ENCODE measurements at regions not wholly inside any gene's neighbourhood (a gene's known extent, or its start where the extent isn't known, plus 50 kb on each side); places are given as distances from the start of the nearest gene placed in this dataset.

DNA sequence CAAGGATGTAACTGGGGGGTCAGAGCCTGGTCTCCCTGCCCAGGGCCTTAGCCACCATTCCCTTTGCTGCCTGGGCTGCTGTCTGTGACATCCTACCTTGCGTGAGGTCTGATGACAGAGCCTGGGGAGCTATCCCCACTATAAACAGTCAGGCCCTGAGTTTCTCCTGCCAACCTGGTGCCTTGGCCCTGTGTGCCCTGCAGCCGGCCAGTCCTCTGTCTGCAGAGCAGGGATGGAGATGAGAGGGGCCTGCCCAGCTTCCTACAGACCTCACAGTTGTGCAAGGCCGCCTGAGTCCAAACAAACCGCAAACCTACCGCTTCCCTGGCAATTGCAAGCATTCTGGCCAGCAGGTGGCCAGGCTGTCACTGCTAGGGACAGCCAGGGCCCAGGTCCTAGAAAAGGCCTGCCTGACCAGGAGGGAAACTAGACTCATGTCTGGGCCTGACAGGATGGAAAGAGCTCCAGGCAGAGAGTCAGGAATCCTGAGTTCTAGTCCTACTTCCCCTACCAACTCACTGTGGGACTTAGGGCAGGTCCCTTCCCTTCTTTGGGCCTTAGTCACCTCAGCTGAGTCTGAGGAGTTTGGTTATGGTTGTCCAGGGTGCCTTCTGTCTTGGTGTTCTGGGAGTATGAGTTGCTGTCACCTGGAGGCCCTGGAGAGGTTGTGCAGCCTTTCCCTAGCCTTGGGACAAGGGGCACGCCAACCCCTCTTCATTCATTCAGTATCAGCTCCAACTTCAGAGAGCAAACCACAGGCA, 86.2 kb downstream of the VEGFA start:
- Histone ChIP-seq H3K27ac (ENCODE audit: low read depth, low read length) (no peak overlapping the region), H3K79me2 (ENCODE audit: control insufficient read depth, insufficient read depth, low read length, unreplicated experiment) (no peaks in the 10 kb centered on the region), H3K36me3 (ENCODE audit: insufficient read depth, low read length) (no peaks in the 10 kb centered on the region), H2AFZ (ENCODE audit: low read length, unreplicated experiment) (no peak overlapping the region), H3K27me3 (ENCODE audit: insufficient read depth, low read length) (no peaks in the 10 kb centered on the region), H3K4me3 (ENCODE audit: low read depth, low read length) (no peak overlapping the region), H3K4me1 (ENCODE audit: control insufficient read depth, insufficient read depth, low read length, unreplicated experiment) (peaks cover 5% of the 10 kb centered on the region)

DNA sequence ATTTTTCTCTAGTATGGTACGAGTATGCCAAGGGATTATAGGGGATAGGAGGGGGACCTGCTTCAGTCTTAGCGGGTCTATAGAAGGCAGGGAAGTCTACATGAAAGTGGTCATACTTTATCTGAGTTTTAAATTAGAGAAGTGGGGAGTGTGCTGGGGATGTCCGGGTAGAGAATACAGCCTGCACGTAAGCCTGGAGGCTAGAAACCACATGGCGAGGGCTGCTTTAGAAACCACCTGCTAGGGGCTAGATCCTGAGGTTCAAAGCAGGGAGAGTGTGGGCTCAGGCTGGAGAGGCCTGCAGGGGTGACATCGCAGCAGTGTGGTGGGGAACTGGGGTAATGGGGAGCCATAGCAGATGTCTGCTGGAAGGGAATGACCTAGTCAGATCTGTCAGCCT, 85.2 kb downstream of the VEGFA start:
- no peaks in the 10 kb centered on the region for H3K79me2 ChIP-seq (ENCODE audit: control insufficient read depth, insufficient read depth, low read length, unreplicated experiment)
- no peaks in the 10 kb centered on the region for H3K36me3 ChIP-seq (ENCODE audit: insufficient read depth, low read length)
- H2AFZ ChIP-seq (ENCODE audit: low read length, unreplicated experiment): no peak overlapping the region
- H3K4me1 ChIP-seq (ENCODE audit: control insufficient read depth, insufficient read depth, low read length, unreplicated experiment): peaks cover 12% of the 10 kb centered on the region
- H3K27ac ChIP-seq (ENCODE audit: low read depth, low read length): no peak overlapping the region
- no peak overlapping the region for H3K4me3 ChIP-seq (ENCODE audit: low read depth, low read length)
- no peaks in the 10 kb centered on the region for H3K27me3 ChIP-seq (ENCODE audit: insufficient read depth, low read length)

DNA sequence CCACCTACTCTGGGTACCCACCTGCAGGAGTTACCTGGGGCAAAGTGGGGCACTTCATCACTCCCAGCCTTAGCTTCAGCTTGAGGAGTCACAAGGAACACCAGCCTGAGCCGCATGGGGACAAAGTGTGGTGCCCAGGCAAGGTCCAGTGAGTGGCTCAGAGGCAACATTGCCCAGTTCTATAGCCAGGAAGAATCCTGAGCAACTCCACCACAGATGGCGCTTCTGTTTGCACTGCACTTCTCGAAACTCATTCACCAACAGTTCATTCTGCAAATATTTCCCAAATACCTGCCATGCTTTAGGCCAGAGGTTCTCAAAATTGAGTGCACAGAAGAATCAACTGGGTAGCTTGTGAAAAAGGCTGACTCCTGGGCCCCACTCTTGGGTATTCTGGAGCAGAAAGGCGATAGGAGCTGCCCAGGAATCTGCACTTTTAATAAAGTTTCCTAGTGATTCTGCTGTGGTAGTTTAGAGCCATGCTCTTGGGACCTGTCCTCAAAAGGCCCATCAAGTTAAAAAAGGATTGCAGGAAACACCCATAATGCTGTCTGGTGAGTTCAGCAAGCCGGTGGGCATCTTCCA, 83.1 kb downstream of the VEGFA start:
- Histone ChIP-seq H3K27ac (ENCODE audit: low read depth, low read length) (no peak overlapping the region), H3K79me2 (ENCODE audit: control insufficient read depth, insufficient read depth, low read length, unreplicated experiment) (no peaks in the 10 kb centered on the region), H3K4me3 (ENCODE audit: low read depth, low read length) (no peak overlapping the region), H3K27me3 (ENCODE audit: insufficient read depth, low read length) (no peaks in the 10 kb centered on the region), H2AFZ (ENCODE audit: low read length, unreplicated experiment) (no peak overlapping the region), H3K36me3 (ENCODE audit: insufficient read depth, low read length) (no peaks in the 10 kb centered on the region), H3K4me1 (ENCODE audit: control insufficient read depth, insufficient read depth, low read length, unreplicated experiment) (peaks cover 12% of the 10 kb centered on the region)

DNA sequence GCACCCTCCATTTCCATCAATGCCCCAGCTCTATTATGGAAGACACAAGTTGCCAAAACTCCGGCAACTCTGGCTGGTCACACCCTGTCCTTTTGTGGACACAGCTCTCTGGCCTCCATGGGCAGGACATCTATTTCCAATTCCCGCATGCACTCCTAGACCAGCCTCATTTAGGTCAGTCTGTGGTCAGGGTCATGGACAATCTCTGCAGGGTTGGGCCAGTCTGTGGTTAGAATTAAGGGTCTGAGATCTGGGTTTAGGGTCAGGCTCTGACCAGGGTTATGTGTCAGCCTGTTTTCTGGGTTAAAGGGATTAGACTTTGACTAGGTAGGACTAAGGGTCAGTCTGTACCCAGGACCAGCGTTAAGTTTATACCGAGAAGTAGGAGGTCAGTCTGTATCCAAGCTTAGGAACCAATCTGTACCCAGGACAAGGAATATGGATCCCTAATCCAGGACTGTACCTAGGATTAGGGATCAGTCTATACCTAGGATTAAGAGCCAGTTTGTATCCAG, 82.4 kb downstream of the VEGFA start:
- H3K4me1 ChIP-seq (ENCODE audit: control insufficient read depth, insufficient read depth, low read length, unreplicated experiment): peaks cover 12% of the 10 kb centered on the region
- H3K4me3 ChIP-seq (ENCODE audit: low read depth, low read length): no peak overlapping the region
- no peaks in the 10 kb centered on the region for H3K36me3 ChIP-seq (ENCODE audit: insufficient read depth, low read length)
- no peak overlapping the region for H3K27ac ChIP-seq (ENCODE audit: low read depth, low read length)
- H3K27me3 ChIP-seq (ENCODE audit: insufficient read depth, low read length): no peaks in the 10 kb centered on the region; the same call in 1 of the 2 replicates
- H2AFZ ChIP-seq (ENCODE audit: low read length, unreplicated experiment): no peak overlapping the region
- H3K79me2 ChIP-seq (ENCODE audit: control insufficient read depth, insufficient read depth, low read length, unreplicated experiment): no peaks in the 10 kb centered on the region

DNA sequence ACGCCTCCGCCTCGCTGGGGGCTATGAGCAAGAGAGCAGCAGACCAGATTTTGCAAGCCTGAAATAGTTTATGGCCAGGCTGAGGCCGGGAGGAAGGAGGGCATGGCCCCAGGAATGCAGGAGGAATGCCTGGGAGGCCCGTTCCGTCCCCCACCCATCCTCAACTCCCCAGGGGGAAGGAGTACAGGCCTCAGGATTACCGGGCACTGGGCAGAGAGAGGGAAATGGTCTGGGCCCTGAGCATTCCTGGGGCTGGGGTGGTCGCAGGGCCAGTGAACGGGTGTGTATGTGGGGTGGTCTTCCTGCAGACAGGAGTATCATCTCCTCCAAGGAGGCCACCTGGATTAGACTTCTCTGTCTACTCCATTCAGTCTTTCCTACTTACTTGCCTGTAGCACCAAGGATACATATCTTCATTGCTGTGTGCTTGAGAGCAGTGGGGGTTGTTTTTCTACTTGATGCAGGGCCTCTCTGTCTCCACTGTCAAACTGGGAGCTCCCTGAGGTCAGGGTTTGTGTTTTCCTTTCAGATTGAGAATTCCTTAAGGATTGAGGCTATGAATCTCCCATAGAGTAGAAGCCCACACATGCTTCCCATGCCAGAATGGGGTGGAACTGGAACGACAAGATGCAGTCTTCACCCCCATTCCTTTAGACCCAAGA, 81.3 kb downstream of the VEGFA start:
- no peaks in the 10 kb centered on the region for H3K36me3 ChIP-seq (ENCODE audit: insufficient read depth, low read length)
- peaks cover 12% of the 10 kb centered on the region for H3K4me1 ChIP-seq (ENCODE audit: control insufficient read depth, insufficient read depth, low read length, unreplicated experiment)
- no peaks in the 10 kb centered on the region for H3K79me2 ChIP-seq (ENCODE audit: control insufficient read depth, insufficient read depth, low read length, unreplicated experiment)
- H3K27me3 ChIP-seq (ENCODE audit: insufficient read depth, low read length): no peaks in the 10 kb centered on the region; the same call in 1 of the 2 replicates
- no peak overlapping the region for H3K27ac ChIP-seq (ENCODE audit: low read depth, low read length)
- no peak overlapping the region for H3K4me3 ChIP-seq (ENCODE audit: low read depth, low read length)
- no peak overlapping the region for H2AFZ ChIP-seq (ENCODE audit: low read length, unreplicated experiment)

DNA sequence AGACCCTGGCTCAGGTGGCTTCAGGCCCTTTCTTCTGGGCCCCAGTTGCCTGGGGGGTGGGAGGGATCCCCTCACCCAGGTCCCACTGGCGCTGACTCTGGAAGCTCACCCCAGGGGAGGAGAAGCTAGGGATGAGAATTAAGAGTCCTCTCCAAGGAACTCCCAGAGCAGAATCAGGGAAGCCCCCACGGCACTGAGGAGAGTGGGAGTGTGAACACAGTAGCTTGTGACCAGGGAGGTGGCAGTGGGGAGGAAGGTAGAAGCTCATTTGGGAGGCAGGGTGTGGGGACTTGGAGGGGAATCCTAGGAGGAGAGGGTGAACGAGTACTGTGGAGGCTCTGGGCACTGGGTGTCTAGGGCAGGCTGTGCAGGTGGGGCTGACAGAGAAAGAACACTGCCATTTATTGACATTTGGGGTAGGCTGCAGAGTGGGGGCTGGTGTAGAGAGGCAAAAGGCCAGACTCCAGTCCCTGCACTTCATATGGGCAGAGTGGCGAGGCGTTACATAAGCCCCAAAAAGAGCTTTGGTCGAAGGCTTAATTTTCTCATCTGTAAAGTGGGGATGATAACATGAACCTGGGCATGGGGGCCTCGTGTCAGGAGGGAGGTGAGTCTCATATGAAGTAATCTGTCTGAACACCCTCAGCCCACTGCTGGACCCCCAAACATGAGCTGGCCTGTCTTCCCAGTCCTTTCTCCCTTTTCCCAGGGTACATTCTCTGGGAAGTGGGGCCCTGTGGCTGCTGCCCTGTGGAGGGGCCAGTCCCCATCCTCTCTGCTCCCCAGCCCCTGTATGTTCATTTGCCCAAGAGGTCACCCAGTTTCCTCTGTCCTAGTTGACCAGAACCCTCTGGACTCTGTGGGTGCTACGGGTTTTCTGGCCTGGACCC, 80.5 kb downstream of the VEGFA start:
- H3K4me1 ChIP-seq (ENCODE audit: control insufficient read depth, insufficient read depth, low read length, unreplicated experiment): peaks cover 12% of the 10 kb centered on the region
- H3K27me3 ChIP-seq (ENCODE audit: insufficient read depth, low read length): no peaks in the 10 kb centered on the region; the same call in 1 of the 2 replicates
- H3K4me3 ChIP-seq (ENCODE audit: low read depth, low read length): no peak overlapping the region
- H3K79me2 ChIP-seq (ENCODE audit: control insufficient read depth, insufficient read depth, low read length, unreplicated experiment): no peaks in the 10 kb centered on the region
- H2AFZ ChIP-seq (ENCODE audit: low read length, unreplicated experiment): no peak overlapping the region
- H3K27ac ChIP-seq (ENCODE audit: low read depth, low read length): no peak overlapping the region
- H3K36me3 ChIP-seq (ENCODE audit: insufficient read depth, low read length): no peaks in the 10 kb centered on the region

DNA sequence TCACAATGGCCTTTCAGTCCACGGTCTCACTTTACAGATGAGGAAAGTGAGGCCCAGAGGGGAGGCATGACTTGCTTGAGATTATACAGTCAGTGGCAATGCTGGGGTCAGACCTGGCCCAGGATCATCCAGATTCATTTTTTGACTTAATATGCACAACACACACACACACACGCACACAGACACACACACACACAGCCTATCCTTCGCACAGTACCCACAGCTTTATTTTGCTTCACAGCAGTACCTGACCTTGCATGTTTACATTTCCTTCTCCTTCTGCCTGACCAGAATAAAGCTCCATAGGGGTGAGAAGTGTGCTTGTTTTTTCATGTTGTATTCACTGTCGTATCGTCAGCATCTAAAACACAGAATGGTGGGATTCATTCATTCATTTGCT, 79.8 kb downstream of the VEGFA start:
- no peaks in the 10 kb centered on the region; the same call in 1 of the 2 replicates for H3K27me3 ChIP-seq (ENCODE audit: insufficient read depth, low read length)
- H2AFZ ChIP-seq (ENCODE audit: low read length, unreplicated experiment): no peak overlapping the region
- no peaks in the 10 kb centered on the region for H3K79me2 ChIP-seq (ENCODE audit: control insufficient read depth, insufficient read depth, low read length, unreplicated experiment)
- no peak overlapping the region for H3K27ac ChIP-seq (ENCODE audit: low read depth, low read length)
- peaks cover 12% of the 10 kb centered on the region for H3K4me1 ChIP-seq (ENCODE audit: control insufficient read depth, insufficient read depth, low read length, unreplicated experiment)
- H3K36me3 ChIP-seq (ENCODE audit: insufficient read depth, low read length): no peaks in the 10 kb centered on the region
- no peak overlapping the region for H3K4me3 ChIP-seq (ENCODE audit: low read depth, low read length)

DNA sequence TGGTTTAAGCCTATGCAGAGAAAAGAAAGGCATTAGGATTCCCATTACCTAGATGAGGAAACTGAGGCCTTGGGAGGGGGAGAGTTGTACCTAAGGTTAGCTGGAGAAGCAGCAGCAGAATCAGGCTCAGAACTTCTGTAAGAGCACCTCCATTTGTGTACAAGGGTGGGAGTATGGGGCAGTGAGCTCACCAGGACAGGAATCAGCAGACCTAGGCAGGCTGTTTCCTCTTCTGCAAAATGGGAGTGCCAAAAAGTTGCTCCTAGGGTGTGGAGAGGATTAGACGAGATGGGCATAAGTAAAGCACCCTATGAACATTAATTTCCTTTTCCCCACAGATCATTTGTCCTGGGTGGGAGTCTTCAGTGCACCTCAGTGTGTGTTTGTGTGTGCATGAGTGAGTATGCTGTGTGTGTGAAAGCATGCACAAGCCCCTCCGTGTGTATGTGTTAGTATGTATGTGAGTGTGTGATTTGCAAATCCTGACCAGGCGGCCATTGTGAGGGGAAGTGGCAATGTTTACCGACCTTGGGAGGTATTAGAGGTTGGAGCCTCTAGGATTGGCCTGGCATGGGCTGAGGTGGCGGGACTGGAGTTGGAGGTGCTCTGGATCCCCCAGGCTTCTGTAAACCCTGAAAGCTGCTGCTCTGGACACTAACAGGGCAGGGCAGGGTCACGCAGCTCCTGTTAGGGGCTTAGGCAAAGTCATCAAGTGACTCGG, 78.8 kb downstream of the VEGFA start:
- Histone ChIP-seq H2AFZ (ENCODE audit: low read length, unreplicated experiment) (no peak overlapping the region), H3K4me3 (ENCODE audit: low read depth, low read length) (no peak overlapping the region), H3K36me3 (ENCODE audit: insufficient read depth, low read length) (no peaks in the 10 kb centered on the region), H3K27ac (ENCODE audit: low read depth, low read length) (no peak overlapping the region), H3K4me1 (ENCODE audit: control insufficient read depth, insufficient read depth, low read length, unreplicated experiment) (peaks cover 12% of the 10 kb centered on the region), H3K79me2 (ENCODE audit: control insufficient read depth, insufficient read depth, low read length, unreplicated experiment) (no peaks in the 10 kb centered on the region), H3K27me3 (ENCODE audit: insufficient read depth, low read length) (no peaks in the 10 kb centered on the region; the same call in 1 of the 2 replicates)

DNA sequence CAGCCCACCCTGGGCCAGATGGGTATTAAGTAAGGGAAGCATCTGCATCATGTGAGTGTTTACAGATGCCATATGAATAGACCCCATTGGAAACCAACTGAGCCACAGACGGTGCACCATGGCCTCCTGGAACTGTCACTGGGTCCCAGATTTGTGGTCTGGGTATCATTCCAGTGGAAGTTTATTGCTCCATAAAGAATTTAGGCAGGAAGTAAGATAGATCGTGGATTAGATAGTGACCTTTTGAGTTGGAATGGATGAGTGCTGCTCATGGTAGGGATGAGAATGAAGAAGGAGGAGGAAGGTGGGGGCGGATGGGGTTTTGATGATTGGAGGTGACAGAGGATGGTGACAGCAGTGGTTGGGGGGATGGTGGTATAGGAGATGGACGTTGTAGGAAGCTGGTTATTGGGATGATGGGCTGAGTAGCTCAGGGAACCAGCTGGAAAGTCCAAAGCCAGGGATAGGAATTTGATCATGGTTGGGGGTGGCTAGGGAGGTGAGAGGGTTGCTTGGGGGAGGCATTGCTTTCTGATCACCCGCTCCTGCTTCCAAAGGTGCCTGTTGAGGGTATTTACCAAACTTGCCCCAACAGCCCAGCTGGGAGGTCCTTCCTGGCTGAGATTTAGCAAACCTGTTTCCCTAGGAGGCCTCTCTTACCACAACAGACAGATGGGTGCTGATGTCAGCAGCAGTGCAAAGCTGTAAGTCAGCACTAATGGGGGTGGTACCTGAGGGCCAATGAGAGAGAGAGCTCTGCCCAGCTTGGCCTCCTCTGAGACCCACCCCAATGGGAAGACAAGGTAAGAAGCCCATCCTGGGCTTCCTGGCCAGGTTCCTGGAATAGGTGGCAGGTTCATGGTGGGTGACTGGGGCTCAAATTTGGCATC, 78.0 kb downstream of the VEGFA start:
- Histone ChIP-seq H3K4me3 (ENCODE audit: low read depth, low read length) (no peak overlapping the region), H2AFZ (ENCODE audit: low read length, unreplicated experiment) (no peak overlapping the region), H3K27ac (ENCODE audit: low read depth, low read length) (no peak overlapping the region), H3K4me1 (ENCODE audit: control insufficient read depth, insufficient read depth, low read length, unreplicated experiment) (peaks cover 12% of the 10 kb centered on the region), H3K36me3 (ENCODE audit: insufficient read depth, low read length) (no peaks in the 10 kb centered on the region), H3K27me3 (ENCODE audit: insufficient read depth, low read length) (no peaks in the 10 kb centered on the region; the same call in 1 of the 2 replicates), H3K79me2 (ENCODE audit: control insufficient read depth, insufficient read depth, low read length, unreplicated experiment) (no peaks in the 10 kb centered on the region)
